HL-60 (cell line): ENCODE measurements at regions not wholly inside any gene's neighbourhood (a gene's known extent, or its start where the extent isn't known, plus 50 kb on each side); places are given as distances from the start of the nearest gene placed in this dataset.

Source experiments
- DNase-seq, 2 experiments: peaks; one replicate each; pipeline ENCODE4 v3.0.0-alpha.2; 2010 to 2020; ENCODE audit warnings: low read depth in 1 of 2, low spot score in 1 of 2
- H3K27ac ChIP-seq: fragments of 250-450 bp; sonication (Bioruptor Pico); replicated peaks from 2 replicates; pipeline ENCODE4 v1.5.1; 2020; ENCODE audit warnings: mild to moderate bottlenecking, moderate library complexity
- H3K27me3 ChIP-seq: fragments of 250-450 bp; sonication (Bioruptor Pico); 2 replicates; pipeline ENCODE4 v1.5.1; 2021; ENCODE audit warnings: mild to moderate bottlenecking, moderate library complexity; ENCODE audit not compliant: insufficient read depth, poor library complexity, severe bottlenecking
- H3K4me3 ChIP-seq: replicated peaks from 2 replicates; pipeline ENCODE4 v1.5.1; 2011; ENCODE audit warnings: mild to moderate bottlenecking, control low read depth, low read length; ENCODE audit not compliant: insufficient read depth
- CTCF ChIP-seq: IDR thresholded peaks from one replicate; pipeline ENCODE4 v1.5.1; 2011; ENCODE audit warnings: low read length, control low read depth, inconsistent platforms; ENCODE audit not compliant: insufficient read depth
- GABPA ChIP-seq: IDR thresholded peaks from 2 replicates; pipeline ENCODE4 v1.6.1; 2012; ENCODE audit warnings: low read depth
- POLR2AphosphoS5 ChIP-seq: IDR thresholded peaks from 2 replicates; pipeline ENCODE4 v1.6.1; 2012; ENCODE audit warnings: low read depth
- SPI1 ChIP-seq: IDR thresholded peaks from 2 replicates; pipeline ENCODE4 v1.6.1; 2012; ENCODE audit warnings: low read depth, mild to moderate bottlenecking, borderline replicate concordance
- TF ChIP-seq, protein P1 (sequence below): IDR thresholded peaks from 2 replicates; pipeline ENCODE4 v1.6.1; 2012; ENCODE audit warnings: low read depth; ENCODE audit not compliant: insufficient replicate concordance

DNA sequence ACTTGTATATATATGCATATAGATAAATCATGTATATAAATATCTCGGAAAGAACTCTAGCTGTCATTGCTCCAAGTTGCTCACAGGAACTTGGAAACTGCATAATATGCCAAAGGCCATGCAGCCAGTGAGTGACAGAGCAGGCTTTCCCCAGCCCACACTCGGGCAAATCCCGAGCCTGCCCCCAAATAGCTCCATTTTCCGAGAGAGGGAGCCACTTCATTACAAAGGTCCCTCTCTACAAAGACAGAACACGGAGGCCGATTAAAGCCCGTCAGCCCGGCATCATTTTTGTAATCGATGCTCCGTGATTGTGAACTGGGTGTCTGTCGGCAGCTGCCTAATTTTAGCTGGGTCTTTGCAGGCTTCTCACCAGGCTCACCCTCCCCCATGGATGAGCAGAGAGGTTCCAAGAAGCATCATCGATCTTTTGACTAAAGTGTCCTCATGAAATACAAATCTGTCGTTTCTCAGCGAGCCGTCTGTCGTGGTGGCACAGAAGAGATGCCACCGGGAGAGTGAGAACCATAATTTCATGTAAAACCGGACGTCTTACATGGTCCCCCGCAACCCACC, 663.9 kb downstream of the PTPRU start:
- Histone ChIP-seq H3K27me3 (peaks cover 3% of the 10 kb centered on the region), H3K27ac (no peak overlapping the region), H3K4me3 (no peak overlapping the region)
- TF ChIP-seq SPI1, result no peak
- TF ChIP-seq, protein P1, sequence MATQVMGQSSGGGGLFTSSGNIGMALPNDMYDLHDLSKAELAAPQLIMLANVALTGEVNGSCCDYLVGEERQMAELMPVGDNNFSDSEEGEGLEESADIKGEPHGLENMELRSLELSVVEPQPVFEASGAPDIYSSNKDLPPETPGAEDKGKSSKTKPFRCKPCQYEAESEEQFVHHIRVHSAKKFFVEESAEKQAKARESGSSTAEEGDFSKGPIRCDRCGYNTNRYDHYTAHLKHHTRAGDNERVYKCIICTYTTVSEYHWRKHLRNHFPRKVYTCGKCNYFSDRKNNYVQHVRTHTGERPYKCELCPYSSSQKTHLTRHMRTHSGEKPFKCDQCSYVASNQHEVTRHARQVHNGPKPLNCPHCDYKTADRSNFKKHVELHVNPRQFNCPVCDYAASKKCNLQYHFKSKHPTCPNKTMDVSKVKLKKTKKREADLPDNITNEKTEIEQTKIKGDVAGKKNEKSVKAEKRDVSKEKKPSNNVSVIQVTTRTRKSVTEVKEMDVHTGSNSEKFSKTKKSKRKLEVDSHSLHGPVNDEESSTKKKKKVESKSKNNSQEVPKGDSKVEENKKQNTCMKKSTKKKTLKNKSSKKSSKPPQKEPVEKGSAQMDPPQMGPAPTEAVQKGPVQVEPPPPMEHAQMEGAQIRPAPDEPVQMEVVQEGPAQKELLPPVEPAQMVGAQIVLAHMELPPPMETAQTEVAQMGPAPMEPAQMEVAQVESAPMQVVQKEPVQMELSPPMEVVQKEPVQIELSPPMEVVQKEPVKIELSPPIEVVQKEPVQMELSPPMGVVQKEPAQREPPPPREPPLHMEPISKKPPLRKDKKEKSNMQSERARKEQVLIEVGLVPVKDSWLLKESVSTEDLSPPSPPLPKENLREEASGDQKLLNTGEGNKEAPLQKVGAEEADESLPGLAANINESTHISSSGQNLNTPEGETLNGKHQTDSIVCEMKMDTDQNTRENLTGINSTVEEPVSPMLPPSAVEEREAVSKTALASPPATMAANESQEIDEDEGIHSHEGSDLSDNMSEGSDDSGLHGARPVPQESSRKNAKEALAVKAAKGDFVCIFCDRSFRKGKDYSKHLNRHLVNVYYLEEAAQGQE, result no peak
- TF ChIP-seq CTCF, result no peak
- no peak for TF ChIP-seq POLR2AphosphoS5
- no peak for DNase-seq

GRCh38 chr1:29896791-29897714, 660.7 kb downstream of the PTPRU start:
- TF ChIP-seq SPI1 (0 out of 2 replicates have a peak, but pooled peaks have one; percentile 4), POLR2AphosphoS5 (no peak)
- Histone ChIP-seq H3K4me3 (no peak overlapping the region), H3K27ac (no peak overlapping the region), H3K27me3 (peaks cover 3% of the 10 kb centered on the region)
- no peak for DNase-seq

DNA sequence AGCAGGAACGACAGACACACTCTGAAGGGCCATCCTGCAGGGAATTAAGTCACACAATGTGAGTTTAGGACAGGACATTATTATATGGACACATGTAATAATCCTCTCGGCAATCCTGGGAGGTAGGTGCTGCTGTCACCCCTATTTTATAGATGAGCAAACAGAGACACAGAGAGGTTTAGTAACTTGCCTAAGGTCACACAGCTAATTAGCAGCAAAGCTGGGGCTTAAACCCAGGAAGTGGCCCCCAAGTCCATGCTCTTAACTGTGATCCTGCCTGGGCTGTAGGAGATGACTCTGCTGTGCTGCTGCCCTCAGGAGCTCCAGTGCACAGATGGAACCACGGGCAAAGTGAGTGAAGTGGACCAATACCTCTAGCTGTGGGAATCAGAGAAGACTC, 660.0 kb downstream of the PTPRU start:
- H3K4me3 ChIP-seq, result no peak overlapping the region
- TF ChIP-seq GABPA (no peak), CTCF (no peak), POLR2AphosphoS5 (no peak), SPI1 (no peak)
- TF ChIP-seq, protein P1, result no peak
- no peak overlapping the region for H3K27ac ChIP-seq
- no peak for DNase-seq
- H3K27me3 ChIP-seq, result peaks cover 3% of the 10 kb centered on the region

GRCh38 chr1:29895201-29895600, 658.9 kb downstream of the PTPRU start:
- DNase-seq, result no peak
- Histone ChIP-seq H3K4me3 (no peak overlapping the region), H3K27me3 (peaks cover 3% of the 10 kb centered on the region), H3K27ac (no peak overlapping the region)
- TF ChIP-seq CTCF (no peak), GABPA (no peak), SPI1 (no peak)
